ENCODE measurements at regions not wholly inside any gene's neighbourhood (a gene's known extent, or its start where the extent isn't known, plus 50 kb on each side); places are given as distances from the start of the nearest gene placed in this dataset.

- Histone ChIP-seq H3K9me3 (ENCODE audit: insufficient read depth, low read depth, low read length) (peaks cover 4% of the 10 kb centered on the region), H3K4me1 (ENCODE audit: insufficient read depth, low read length) (no peaks in the 10 kb centered on the region), H3K79me2 (ENCODE audit: insufficient read depth, low read length) (no peaks in the 10 kb centered on the region), H3K9ac (ENCODE audit: low read length) (no peak overlapping the region), H3K36me3 (ENCODE audit: insufficient read depth, low read length) (no peaks in the 10 kb centered on the region), H3K27ac (ENCODE audit: low read depth, low read length) (no peak overlapping the region), H3K4me3 (ENCODE audit: insufficient read depth, low read depth, low read length) (no peak overlapping the region), H4K20me1 (ENCODE audit: insufficient read depth, low read length) (no peaks in the 10 kb centered on the region), H3K27me3 (ENCODE audit: insufficient read depth, low read length) (no peaks in the 10 kb centered on the region), H2AFZ (ENCODE audit: low read depth, low read length) (no peak overlapping the region), H3K4me2 (ENCODE audit: low read length) (no peak overlapping the region)
- TF ChIP-seq EZH2 (IDR thresholded peaks at IDR 0.05; ENCODE audit: insufficient read depth, low read length) = no peak
- TF ChIP-seq CTCF (IDR thresholded peaks at IDR 0.05; ENCODE audit: insufficient read depth, low read depth, low read length) = no peak
- Mint-ChIP-seq H3K4me1 (ENCODE audit: low read depth, unreplicated experiment) (no peaks in the 10 kb centered on the region), H3K4me3 (ENCODE audit: unreplicated experiment) (no peak overlapping the region), H3K9me3 (ENCODE audit: unreplicated experiment) (peaks cover 5% of the 10 kb centered on the region), H3K27me3 (ENCODE audit: low read depth, unreplicated experiment) (no peaks in the 10 kb centered on the region), H3K27ac (ENCODE audit: unreplicated experiment) (no peak overlapping the region), H3K36me3 (ENCODE audit: low read depth, unreplicated experiment) (no peaks in the 10 kb centered on the region)
- DNase-seq (ENCODE audit: low read depth) (no peak), FAIRE-seq (no peak)
Observed at GRCh38 chr14:27642251-27642866, 1044.5 kb upstream of the NOVA1 start.

GRCh38 chr14:27660683-27661082 is 1062.8 kb upstream of the NOVA1 start:
- no peaks in the 10 kb centered on the region for H3K9me3 Mint-ChIP-seq (ENCODE audit: unreplicated experiment)

More at GRCh38 chr14:27660683-27661082, 1062.8 kb upstream of the NOVA1 start:
- DNase-seq (ENCODE audit: low read depth) (no peak), FAIRE-seq (no peak)
- H3K4me1 Mint-ChIP-seq (ENCODE audit: low read depth, unreplicated experiment) = no peaks in the 10 kb centered on the region
- Histone ChIP-seq H3K4me3 (ENCODE audit: insufficient read depth, low read depth, low read length) (no peak overlapping the region), H4K20me1 (ENCODE audit: insufficient read depth, low read length) (no peaks in the 10 kb centered on the region), H3K27me3 (ENCODE audit: insufficient read depth, low read length) (no peaks in the 10 kb centered on the region), H3K9me3 (ENCODE audit: insufficient read depth, low read depth, low read length) (no peaks in the 10 kb centered on the region), H3K9ac (ENCODE audit: low read length) (no peak overlapping the region), H3K4me2 (ENCODE audit: low read length) (no peak overlapping the region), H2AFZ (ENCODE audit: low read depth, low read length) (no peak overlapping the region), H3K27ac (ENCODE audit: low read depth, low read length) (no peak overlapping the region), H3K4me1 (ENCODE audit: insufficient read depth, low read length) (no peaks in the 10 kb centered on the region), H3K36me3 (ENCODE audit: insufficient read depth, low read length) (no peaks in the 10 kb centered on the region), H3K79me2 (ENCODE audit: insufficient read depth, low read length) (no peaks in the 10 kb centered on the region)
- no peak overlapping the region for H3K4me3 Mint-ChIP-seq (ENCODE audit: unreplicated experiment)
- H3K27me3 Mint-ChIP-seq (ENCODE audit: low read depth, unreplicated experiment) = no peaks in the 10 kb centered on the region
- H3K36me3 Mint-ChIP-seq (ENCODE audit: low read depth, unreplicated experiment) = no peaks in the 10 kb centered on the region
- no peak overlapping the region for H3K27ac Mint-ChIP-seq (ENCODE audit: unreplicated experiment)
- TF ChIP-seq CTCF (IDR thresholded peaks at IDR 0.05; ENCODE audit: insufficient read depth, low read depth, low read length) (no peak), EZH2 (IDR thresholded peaks at IDR 0.05; ENCODE audit: insufficient read depth, low read length) (no peak)
